HG03103 (cell line): ENCODE measurements at regions not wholly inside any gene's neighbourhood (a gene's known extent, or its start where the extent isn't known, plus 50 kb on each side); places are given as distances from the start of the nearest gene placed in this dataset.
A peak's percentile ranks its signal among the peaks of the same experiment; 100 is the strongest.

Experiments
- ATAC-seq: cut with Tn5 transposase; IDR thresholded peaks from one replicate; pipeline ENCODE4 v1.9.1; 2021; ENCODE audit warnings: low read depth; ENCODE audit not compliant: unreplicated experiment

DNA sequence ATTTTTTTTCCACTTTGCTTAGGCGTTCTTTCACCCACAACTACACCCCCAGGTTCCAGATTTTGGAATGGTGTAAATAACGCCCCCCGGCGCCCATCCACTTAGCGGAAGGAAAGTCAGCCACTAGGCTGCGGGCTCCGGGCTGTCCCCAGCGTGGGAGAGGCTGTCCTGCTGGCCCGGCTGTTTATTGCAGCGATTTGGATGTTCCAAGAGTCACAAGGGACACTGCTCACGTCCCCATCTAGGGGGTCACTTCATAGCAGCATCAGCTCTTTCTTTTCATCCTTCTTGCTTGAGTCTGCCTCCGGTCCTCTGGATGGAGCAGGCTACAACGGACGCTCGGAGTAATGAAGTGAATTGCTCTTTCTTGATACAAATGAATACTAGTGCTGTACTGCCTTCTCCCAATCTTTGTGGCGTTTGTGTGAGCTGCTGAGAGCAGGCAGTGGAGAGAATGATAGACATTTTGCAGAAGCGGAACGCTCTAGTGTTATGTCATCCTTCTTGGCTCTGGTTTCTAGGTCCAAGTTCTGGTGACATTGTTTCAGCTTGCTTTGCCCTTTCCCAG is 50.7 kb upstream of the PAIP2B start:
- ATAC-seq, result no peak

DNA sequence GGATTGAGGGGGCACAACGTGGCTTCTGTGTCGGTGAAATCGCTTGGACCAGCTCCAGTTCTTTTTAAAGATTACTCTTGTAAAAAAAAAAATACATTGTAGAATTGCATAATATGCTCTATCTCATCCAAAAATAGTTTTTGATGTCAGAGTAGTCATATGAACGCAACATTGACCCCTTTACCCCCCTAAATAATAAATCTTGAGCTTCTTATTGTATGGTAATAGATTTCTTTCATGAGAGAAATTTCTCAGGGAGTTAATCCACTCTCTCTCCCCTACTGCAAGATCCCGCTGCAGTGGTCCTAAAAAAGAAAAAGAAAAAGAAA is 50.2 kb upstream of the PAIP2B start:
- no peak for ATAC-seq

DNA sequence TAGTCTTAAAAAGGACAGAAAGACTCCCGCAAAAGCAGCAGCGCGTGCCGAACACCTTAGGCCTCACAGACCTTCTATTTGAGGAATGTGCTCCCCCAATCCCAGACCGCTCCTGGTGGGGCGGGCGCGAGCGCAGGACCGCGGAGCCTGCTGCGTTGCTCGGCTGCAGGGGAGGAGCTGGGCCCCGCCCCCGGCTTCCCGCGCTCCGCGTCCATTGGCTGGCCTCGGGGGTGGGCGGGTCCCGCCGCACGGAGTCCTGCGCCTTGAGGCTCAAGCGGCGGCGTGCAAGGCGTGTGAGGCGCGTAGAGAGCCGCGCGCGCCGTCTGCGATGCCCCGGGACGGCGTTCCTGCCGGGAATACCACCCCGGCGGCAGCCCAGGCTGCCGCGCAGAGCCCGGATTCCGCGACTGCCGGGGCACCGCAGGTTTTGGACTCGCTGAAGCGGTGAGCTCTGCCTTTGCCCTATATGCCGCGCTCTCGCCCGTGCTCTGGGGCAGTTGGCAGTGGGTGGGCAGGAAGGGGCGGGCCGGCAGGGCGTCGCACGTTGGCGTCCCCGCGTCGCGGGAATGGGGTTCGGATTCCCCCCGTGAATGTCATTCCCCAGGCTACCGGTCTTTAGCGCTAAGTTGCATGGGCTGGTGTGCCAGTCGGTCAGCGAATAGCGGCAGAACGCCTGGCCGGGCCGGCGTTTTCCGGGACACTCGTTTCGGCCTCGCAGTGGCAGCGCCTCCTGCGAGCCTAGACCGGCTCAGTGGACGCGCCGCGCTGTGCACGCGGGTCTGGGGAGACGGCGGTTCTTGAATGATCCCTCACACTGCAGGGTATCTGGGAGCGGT is 49.6 kb upstream of the PAIP2B start:
- peak; percentile 97 for ATAC-seq
